Kidney (tissue), 13 donors: ENCODE measurements at regions not wholly inside any gene's neighbourhood (a gene's known extent, or its start where the extent isn't known, plus 50 kb on each side); places are given as distances from the start of the nearest gene placed in this dataset.
A peak's percentile ranks its signal among the peaks of the same experiment; 100 is the strongest.

Source experiments
- DNase-seq, 5 donors: peaks; one replicate each; pipeline ENCODE4 v3.0.0-alpha.2; 2013 to 2020
- FAIRE-seq: peaks from 2 replicates; lab custom pipeline; 2012; peaks lifted over from hg19 to GRCh38; lab: Jason Lieb, UNC
- H3K27ac ChIP-seq, 2 donors: one replicate each; pipeline ENCODE4 v1.7.0; 2013; ENCODE audit warnings: low read depth in 2 of 2, low read length in 2 of 2, inconsistent platforms in 1 of 2
- H3K27me3 ChIP-seq: one replicate; pipeline ENCODE4 v1.7.1; 2013; ENCODE audit warnings: low read length, inconsistent platforms; ENCODE audit not compliant: control insufficient read depth, insufficient read depth
- H3K36me3 ChIP-seq, 3 donors: one replicate each; pipeline versions ENCODE4 v1.7.0 to v1.7.1; 2013; ENCODE audit warnings: low read length in 3 of 3, control low read depth in 1 of 3, inconsistent platforms in 1 of 3; ENCODE audit not compliant: insufficient read depth in 3 of 3, control insufficient read depth in 2 of 3
- H3K4me1 ChIP-seq, 3 donors: one replicate each; pipeline versions ENCODE4 v1.7.0 to v1.7.1; 2013; ENCODE audit warnings: low read length in 3 of 3, inconsistent platforms in 1 of 3, low read depth in 1 of 3; ENCODE audit not compliant: control insufficient read depth in 2 of 3, insufficient read depth in 2 of 3
- H3K4me3 ChIP-seq, 3 donors: one replicate each; pipeline versions ENCODE4 v1.7.0 to v1.8.1; 2013; ENCODE audit warnings: low read length in 3 of 3, control low read depth in 1 of 3, inconsistent platforms in 1 of 3
- H3K9ac ChIP-seq, 3 donors: one replicate each; pipeline versions ENCODE4 v1.7.0 to v1.7.1; 2013; ENCODE audit warnings: low read length in 3 of 3, control low read depth in 1 of 3, inconsistent platforms in 1 of 3
- H3K9me3 ChIP-seq, 3 donors: one replicate each; pipeline versions ENCODE4 v1.7.0 to v1.7.1; 2013; ENCODE audit warnings: low read length in 3 of 3, control low read depth in 1 of 3, inconsistent platforms in 1 of 3; ENCODE audit not compliant: control insufficient read depth in 2 of 3, insufficient read depth in 1 of 3
- CTCF ChIP-seq: IDR thresholded peaks from 3 replicates; pipeline ENCODE4 v1.5.1; 2012; ENCODE audit warnings: mild to moderate bottlenecking, moderate library complexity, borderline replicate concordance; ENCODE audit not compliant: insufficient read depth; ENCODE audit errors: extremely low read depth
- intact Hi-C: fragments of 100-400 bp; cut with DNase I; formaldehyde crosslinking; loops from one replicate; pipeline ENCODE4 v1.11.1; 2022
- donor health status: control.
- donor health status: control.
- donor health status: control.
- donor health status: control.
- donor health status: control.
- donor health status: DM: yes; HTN: yes; CAD: no.
- donor health status: Normal renal cell carcinoma (clear cell type).

DNA sequence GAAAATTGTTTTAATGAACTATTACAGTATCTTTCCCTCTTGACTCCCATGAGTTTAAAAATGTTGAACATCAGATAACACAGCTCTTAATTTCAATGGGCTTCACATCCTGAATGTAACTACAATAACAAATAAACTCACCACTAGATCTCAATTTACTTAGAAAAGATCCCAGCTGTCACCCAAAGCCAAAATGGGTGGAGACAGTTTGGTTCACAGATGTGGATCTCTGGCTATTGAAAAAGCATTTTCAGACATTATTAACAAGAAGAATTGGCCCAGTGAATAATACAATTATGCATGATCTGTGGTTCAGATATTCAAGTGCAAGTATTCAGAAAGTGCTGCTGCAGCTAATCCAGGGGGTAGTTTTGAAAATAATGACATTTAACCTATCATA lies 184.7 kb upstream of the RALGAPA2 start:
- H3K9ac ChIP-seq, result no peak overlapping the region
- intact Hi-C loops, result no loop called here
- H3K9me3 ChIP-seq, result peaks cover 0 to 2% (median 0%) of the 10 kb centered on the region in 3 donors
- no peaks in the 10 kb centered on the region for H3K36me3 ChIP-seq
- H3K27ac ChIP-seq, result no peak overlapping the region
- DNase-seq (no peak), FAIRE-seq (no peak)
- no peak overlapping the region for H3K4me3 ChIP-seq
- no peaks in the 10 kb centered on the region for H3K27me3 ChIP-seq
- TF ChIP-seq CTCF, result no peak
- H3K4me1 ChIP-seq, result no peaks in the 10 kb centered on the region

DNA sequence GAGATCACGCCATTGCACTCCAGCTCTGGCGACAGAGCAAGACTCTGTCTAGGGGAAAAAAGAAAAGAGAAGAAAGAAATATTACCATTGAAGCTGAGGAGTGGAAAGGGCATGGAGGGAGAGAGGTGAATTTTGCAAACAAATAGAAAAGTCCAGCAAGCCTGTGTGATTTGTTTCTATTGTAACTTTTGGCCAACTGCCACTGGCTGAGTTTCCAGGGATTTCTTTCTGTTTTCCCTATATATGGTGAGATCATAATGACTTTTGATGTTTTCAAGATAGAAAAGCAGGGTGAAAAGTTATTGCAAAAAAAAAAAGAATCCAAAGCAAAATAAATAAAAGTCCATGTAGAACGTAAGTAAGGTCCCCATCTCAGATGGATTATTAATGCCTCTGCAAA lies 184.2 kb upstream of the RALGAPA2 start:
- no peak for FAIRE-seq
- H3K27me3 ChIP-seq, result no peaks in the 10 kb centered on the region
- no peak overlapping the region for H3K4me3 ChIP-seq
- no peak overlapping the region for H3K9ac ChIP-seq
- no peak overlapping the region for H3K27ac ChIP-seq
- peak in 1 of 5 donors; percentile 25 for DNase-seq
- intact Hi-C loops, result no loop called here
- no peaks in the 10 kb centered on the region for H3K36me3 ChIP-seq
- no peak for TF ChIP-seq CTCF
- peaks cover 0 to 2% (median 0%) of the 10 kb centered on the region in 3 donors for H3K9me3 ChIP-seq
- no peaks in the 10 kb centered on the region for H3K4me1 ChIP-seq

DNA sequence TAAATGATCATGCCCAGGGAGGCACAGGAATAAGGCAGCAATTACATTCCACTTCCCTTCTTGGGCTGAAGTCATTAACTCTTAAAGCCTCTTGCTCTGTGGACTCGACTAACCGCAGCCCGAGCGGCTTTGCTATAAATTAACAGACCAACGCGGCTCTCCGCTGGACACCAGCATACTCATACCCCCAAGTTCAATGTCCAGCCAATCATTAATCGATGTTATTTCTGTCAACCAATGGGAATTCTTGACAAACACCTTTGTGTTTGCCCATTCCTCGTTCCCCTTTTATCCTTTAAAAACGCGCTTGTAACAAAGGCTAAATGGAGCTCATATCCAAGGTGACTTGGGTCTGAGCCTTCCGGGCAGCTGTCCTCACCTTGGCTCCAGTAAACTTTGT lies 183.1 kb upstream of the RALGAPA2 start:
- no peaks in the 10 kb centered on the region for H3K4me1 ChIP-seq
- intact Hi-C loops, result no loop called here
- H3K9ac ChIP-seq, result no peak overlapping the region
- TF ChIP-seq CTCF, result no peak
- no peak overlapping the region for H3K4me3 ChIP-seq
- H3K36me3 ChIP-seq, result no peaks in the 10 kb centered on the region
- DNase-seq (peak in 4 of 5 donors; percentile 37 to 53 (median 44)), FAIRE-seq (no peak)
- H3K27me3 ChIP-seq, result no peaks in the 10 kb centered on the region
- no peaks in the 10 kb centered on the region for H3K9me3 ChIP-seq
- H3K27ac ChIP-seq, result no peak overlapping the region

DNA sequence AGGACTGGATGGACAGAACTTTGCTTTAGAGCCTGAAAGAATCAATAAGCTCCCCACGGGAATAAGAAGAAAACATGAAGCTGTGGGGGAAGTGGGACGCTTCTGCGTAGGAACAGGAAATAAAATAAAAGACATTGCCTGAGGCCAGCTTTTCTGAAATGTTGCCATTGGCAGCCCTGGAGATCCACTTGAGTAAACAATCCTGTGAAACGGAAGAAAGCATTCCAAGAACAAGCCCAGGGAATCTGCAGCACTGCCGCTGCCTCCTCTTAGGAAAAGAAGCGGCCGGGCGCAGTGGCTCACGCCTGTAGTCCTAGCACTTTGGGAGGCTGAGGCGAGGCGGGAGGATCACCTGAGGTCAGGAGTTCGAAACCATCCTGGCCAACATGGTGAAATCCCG lies 182.3 kb upstream of the RALGAPA2 start:
- TF ChIP-seq CTCF, result no peak
- intact Hi-C loops, result no loop called here
- H3K4me1 ChIP-seq, result no peaks in the 10 kb centered on the region
- no peaks in the 10 kb centered on the region for H3K27me3 ChIP-seq
- H3K9ac ChIP-seq, result no peak overlapping the region
- no peak overlapping the region for H3K4me3 ChIP-seq
- DNase-seq, result peak in 1 of 5 donors; percentile 18
- no peak overlapping the region for H3K27ac ChIP-seq
- FAIRE-seq, result no peak
- no peaks in the 10 kb centered on the region for H3K9me3 ChIP-seq
- H3K36me3 ChIP-seq, result no peaks in the 10 kb centered on the region
